A549 (cell line): ENCODE measurements at regions not wholly inside any gene's neighbourhood (a gene's known extent, or its start where the extent isn't known, plus 50 kb on each side); places are given as distances from the start of the nearest gene placed in this dataset.

Experiments
- ATAC-seq, 2 experiments: fragments of 200-7000 bp in 1 of 2; fragments of >200 bp in 1 of 2; cut with Nextera tagmentation in 1 of 2; cut with Tn5 transposase in 1 of 2; 3 replicates each; pipeline versions ENCODE4 v1.8.0 to v1.9.1; 2018 to 2020; ENCODE audit warnings: mild to moderate bottlenecking in 1 of 2, moderate library complexity in 1 of 2
- CTCF ChIA-PET: fragments of 300-600 bp; sonication (Branson Sonifier 250); formaldehyde crosslinking; extraction: SDS; loops from one replicate; lab custom pipeline; 2021; ENCODE audit warnings: antibody characterized with exemption, inconsistent platforms; lab: Yijun Ruan, JAX
- POLR2A ChIA-PET: fragments of 350-600 bp; formaldehyde crosslinking; extraction: SDS; loops from one replicate; lab custom pipeline; 2021; ENCODE audit warnings: antibody characterized with exemption, inconsistent platforms; lab: Yijun Ruan, JAX
- DNase-seq, 2 experiments: peaks; one replicate each; pipeline versions ENCODE4 v3.0.0 to v3.0.0-alpha.2; 2011 to 2016; ENCODE audit warnings: low read depth in 1 of 2, low spot score in 1 of 2
- FAIRE-seq: peaks from 2 replicates; lab custom pipeline; 2011; peaks lifted over from hg19 to GRCh38; lab: Jason Lieb, UNC
- H3K27ac ChIP-seq, 2 experiments: fragments of >200 bp; sonication (Bioruptor Twin); formaldehyde crosslinking; 3 replicates each; pipeline ENCODE4 v1.5.1; 2016 to 2017
- H3K4me1 ChIP-seq: fragments of >200 bp; sonication (Bioruptor Twin); formaldehyde crosslinking; 3 replicates; pipeline ENCODE4 v1.6.1; 2016
- H3K4me2 ChIP-seq: fragments of >200 bp; sonication (Bioruptor Twin); formaldehyde crosslinking; 3 replicates; pipeline ENCODE4 v1.6.1; 2016
- H3K4me3 ChIP-seq: fragments of >200 bp; sonication (Bioruptor Twin); formaldehyde crosslinking; 3 replicates; pipeline ENCODE4 v1.5.1; 2016
- H3K9me3 ChIP-seq: fragments of >200 bp; sonication (Bioruptor Twin); formaldehyde crosslinking; 3 replicates; pipeline ENCODE4 v1.6.1; 2016
- BHLHE40 ChIP-seq: IDR thresholded peaks from 2 replicates; pipeline ENCODE4 v1.6.1; 2012; ENCODE audit warnings: low read depth, low read length, inconsistent platforms
- CBX2 ChIP-seq: fragments of 200-600 bp; sonication (generic); IDR thresholded peaks from 2 replicates; pipeline ENCODE4 v1.6.1; 2016; ENCODE audit warnings: low read depth, mild to moderate bottlenecking, borderline replicate concordance
- CBX8 ChIP-seq: fragments of 200-600 bp; sonication (generic); IDR thresholded peaks from 2 replicates; pipeline ENCODE4 v1.6.1; 2016
- CEBPB ChIP-seq, 2 experiments: fragments of >200 bp in 1 of 2; sonication (Bioruptor Twin) in 1 of 2; formaldehyde crosslinking in 1 of 2; IDR thresholded peaks; 2 replicates each; pipeline ENCODE4 v1.6.1; 2012 to 2016
- CHD2 ChIP-seq: fragments of 150-350 bp; IDR thresholded peaks from 2 replicates; pipeline ENCODE4 v1.6.1; 2014; ENCODE audit warnings: low read length; ENCODE audit not compliant: partially characterized antibody
- EHF ChIP-seq: fragments of 250-450 bp; sonication (Bioruptor Pico); IDR thresholded peaks from 2 replicates; pipeline ENCODE4 v1.5.0; 2020; ENCODE audit warnings: mild to moderate bottlenecking
- EHMT2 ChIP-seq: fragments of 200-600 bp; sonication (generic); IDR thresholded peaks from 2 replicates; pipeline ENCODE4 v1.6.1; 2016; ENCODE audit warnings: antibody characterized with exemption, low read depth, mild to moderate bottlenecking, moderate library complexity
- ESRRA ChIP-seq: fragments of 150-350 bp; IDR thresholded peaks from 2 replicates; pipeline ENCODE4 v1.6.1; 2014; ENCODE audit warnings: mild to moderate bottlenecking, low read length, borderline replicate concordance
- FOSB ChIP-seq: fragments of 250-450 bp; sonication (Bioruptor Pico); IDR thresholded peaks from 2 replicates; pipeline ENCODE4 v1.5.0; 2020; ENCODE audit warnings: mild to moderate bottlenecking, moderate library complexity
- GATA3 ChIP-seq: IDR thresholded peaks from 2 replicates; pipeline ENCODE4 v1.6.1; 2012; ENCODE audit warnings: borderline replicate concordance
- HDAC2 ChIP-seq: fragments of 200-600 bp; sonication (generic); IDR thresholded peaks from 2 replicates; pipeline ENCODE4 v1.6.1; 2016
- HEYL ChIP-seq: fragments of 250-450 bp; sonication (Bioruptor Pico); IDR thresholded peaks from 2 replicates; pipeline ENCODE4 v1.8.0; 2021; ENCODE audit warnings: mild to moderate bottlenecking, moderate library complexity
- HOXB5 ChIP-seq: fragments of 250-450 bp; sonication (Bioruptor Pico); IDR thresholded peaks from 2 replicates; pipeline ENCODE4 v1.5.0; 2020; ENCODE audit warnings: mild to moderate bottlenecking, moderate library complexity
- JUN ChIP-seq, 2 experiments: fragments of >200 bp; sonication (Bioruptor Twin); formaldehyde crosslinking; IDR thresholded peaks; 2 replicates in 1 of 2; 3 replicates in 1 of 2; pipeline ENCODE4 v1.6.1; 2016 to 2017
- KDM1A ChIP-seq: fragments of 200-600 bp; sonication (generic); IDR thresholded peaks from 2 replicates; pipeline ENCODE4 v1.6.1; 2016; ENCODE audit warnings: low read depth, mild to moderate bottlenecking
- MYC ChIP-seq: IDR thresholded peaks from 2 replicates; pipeline ENCODE4 v1.6.1; 2012; ENCODE audit warnings: mild to moderate bottlenecking, inconsistent platforms, low read length, improper control_type of control experiment, borderline replicate concordance
- NR3C1 ChIP-seq: fragments of >200 bp; sonication (Bioruptor Twin); formaldehyde crosslinking; IDR thresholded peaks from 3 replicates; pipeline ENCODE4 v1.6.1; 2017
- POLR2A ChIP-seq: IDR thresholded peaks from 2 replicates; pipeline ENCODE4 v1.6.1; 2012; ENCODE audit warnings: mild to moderate bottlenecking, low read length
- RAD21 ChIP-seq, 2 experiments: fragments of >200 bp in 1 of 2; sonication (Bioruptor Twin) in 1 of 2; formaldehyde crosslinking in 1 of 2; IDR thresholded peaks in 1 of 2; conservative IDR thresholded peaks in 1 of 2; 2 replicates in 1 of 2; 3 replicates in 1 of 2; pipeline ENCODE4 v1.6.1; 2012 to 2018; ENCODE audit warnings: inconsistent platforms in 1 of 2
- RCOR1 ChIP-seq: fragments of 150-350 bp; IDR thresholded peaks from 2 replicates; pipeline ENCODE4 v1.6.1; 2014; ENCODE audit warnings: antibody characterized with exemption, low read length, low read depth
- SMC3 ChIP-seq: fragments of >200 bp; sonication (Bioruptor Twin); formaldehyde crosslinking; IDR thresholded peaks from 3 replicates; pipeline ENCODE4 v1.6.1; 2018; ENCODE audit warnings: inconsistent platforms
- SREBF2 ChIP-seq: fragments of 450-650 bp; IDR thresholded peaks from 2 replicates; pipeline ENCODE4 v1.6.1; 2014; ENCODE audit warnings: mild to moderate bottlenecking, moderate library complexity
- ZFP36 ChIP-seq: fragments of 450-650 bp; IDR thresholded peaks from 2 replicates; pipeline ENCODE4 v1.6.1; 2014; ENCODE audit warnings: borderline replicate concordance; ENCODE audit not compliant: partially characterized antibody
- ZSCAN20 ChIP-seq: fragments of 250-450 bp; sonication (Bioruptor Pico); IDR thresholded peaks from 2 replicates; pipeline ENCODE4 v1.8.0; 2022; ENCODE audit warnings: mild to moderate bottlenecking, moderate library complexity
- WGBS: methylation state at CpG from one replicate; pipeline ENCODE4 v1.1.6; 2017; ENCODE audit errors: missing lambda C conversion rate; 5-methylcytosine and 5-hydroxymethylcytosine counted together
- TF ChIP-seq, protein P1 (sequence below): fragments of 450-650 bp; IDR thresholded peaks from 2 replicates; pipeline ENCODE4 v1.6.1; 2014; ENCODE audit warnings: antibody characterized with exemption
- TF ChIP-seq, protein P2 (sequence below): fragments of 150-350 bp; IDR thresholded peaks from 2 replicates; pipeline ENCODE4 v1.6.1; 2014; ENCODE audit warnings: low read depth, mild to moderate bottlenecking, low read length
- TF ChIP-seq, protein P3 (sequence below): fragments of >200 bp; sonication (Bioruptor Twin); formaldehyde crosslinking; IDR thresholded peaks from 3 replicates; pipeline ENCODE4 v1.6.1; 2016
- TF ChIP-seq, protein P4 (sequence below): IDR thresholded peaks from 2 replicates; pipeline ENCODE4 v1.6.1; 2012
- TF ChIP-seq, protein P5 (sequence below): fragments of 200-600 bp; sonication (generic); IDR thresholded peaks from 2 replicates; pipeline ENCODE4 v1.6.1; 2016; ENCODE audit warnings: antibody characterized with exemption, mild to moderate bottlenecking, moderate library complexity
- TF ChIP-seq, protein P6 (sequence below): fragments of >200 bp; sonication (Bioruptor Twin); formaldehyde crosslinking; IDR thresholded peaks from 3 replicates; pipeline ENCODE4 v1.5.1; 2016

DNA sequence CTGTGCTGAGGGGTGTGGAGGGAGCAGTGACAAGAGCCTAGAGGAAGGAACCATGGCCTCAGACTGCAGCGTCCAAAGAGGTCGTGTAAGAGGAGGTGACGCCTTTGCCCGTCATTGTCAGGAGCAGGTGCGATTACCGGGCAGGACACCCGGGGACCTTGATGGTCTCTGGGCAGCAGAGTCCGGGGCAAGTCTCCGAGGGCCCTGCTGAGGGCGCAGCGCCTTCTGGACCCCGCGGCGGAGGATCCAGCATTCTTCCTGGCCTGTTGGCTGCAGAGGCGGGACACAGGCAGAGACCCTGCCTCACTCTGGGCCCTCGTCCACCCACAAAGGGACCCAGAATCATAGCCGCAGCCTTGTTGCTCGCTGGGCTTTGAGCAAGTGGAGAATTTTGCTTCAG, 1168.8 kb downstream of the BRD1 start:
- TF ChIP-seq MYC (no peak), NR3C1 (no peak), EHF (CRISPR knock-in tag) (no peak), POLR2A (no peak), ESRRA (no peak), GATA3 (no peak), SMC3 (no peak), EHMT2 (no peak), CBX2 (no peak), CBX8 (no peak), CHD2 (no peak), SREBF2 (no peak), KDM1A (no peak), HOXB5 (CRISPR knock-in tag) (no peak)
- TF ChIP-seq, protein P1, sequence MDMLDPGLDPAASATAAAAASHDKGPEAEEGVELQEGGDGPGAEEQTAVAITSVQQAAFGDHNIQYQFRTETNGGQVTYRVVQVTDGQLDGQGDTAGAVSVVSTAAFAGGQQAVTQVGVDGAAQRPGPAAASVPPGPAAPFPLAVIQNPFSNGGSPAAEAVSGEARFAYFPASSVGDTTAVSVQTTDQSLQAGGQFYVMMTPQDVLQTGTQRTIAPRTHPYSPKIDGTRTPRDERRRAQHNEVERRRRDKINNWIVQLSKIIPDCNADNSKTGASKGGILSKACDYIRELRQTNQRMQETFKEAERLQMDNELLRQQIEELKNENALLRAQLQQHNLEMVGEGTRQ: no peak
- TF ChIP-seq, protein P2, sequence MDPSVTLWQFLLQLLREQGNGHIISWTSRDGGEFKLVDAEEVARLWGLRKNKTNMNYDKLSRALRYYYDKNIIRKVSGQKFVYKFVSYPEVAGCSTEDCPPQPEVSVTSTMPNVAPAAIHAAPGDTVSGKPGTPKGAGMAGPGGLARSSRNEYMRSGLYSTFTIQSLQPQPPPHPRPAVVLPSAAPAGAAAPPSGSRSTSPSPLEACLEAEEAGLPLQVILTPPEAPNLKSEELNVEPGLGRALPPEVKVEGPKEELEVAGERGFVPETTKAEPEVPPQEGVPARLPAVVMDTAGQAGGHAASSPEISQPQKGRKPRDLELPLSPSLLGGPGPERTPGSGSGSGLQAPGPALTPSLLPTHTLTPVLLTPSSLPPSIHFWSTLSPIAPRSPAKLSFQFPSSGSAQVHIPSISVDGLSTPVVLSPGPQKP: no peak
- TF ChIP-seq, protein P3, sequence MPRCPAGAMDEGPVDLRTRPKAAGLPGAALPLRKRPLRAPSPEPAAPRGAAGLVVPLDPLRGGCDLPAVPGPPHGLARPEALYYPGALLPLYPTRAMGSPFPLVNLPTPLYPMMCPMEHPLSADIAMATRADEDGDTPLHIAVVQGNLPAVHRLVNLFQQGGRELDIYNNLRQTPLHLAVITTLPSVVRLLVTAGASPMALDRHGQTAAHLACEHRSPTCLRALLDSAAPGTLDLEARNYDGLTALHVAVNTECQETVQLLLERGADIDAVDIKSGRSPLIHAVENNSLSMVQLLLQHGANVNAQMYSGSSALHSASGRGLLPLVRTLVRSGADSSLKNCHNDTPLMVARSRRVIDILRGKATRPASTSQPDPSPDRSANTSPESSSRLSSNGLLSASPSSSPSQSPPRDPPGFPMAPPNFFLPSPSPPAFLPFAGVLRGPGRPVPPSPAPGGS: no peak
- H3K4me2 ChIP-seq: no peak overlapping the region
- H3K9me3 ChIP-seq: peaks cover 5% of the 10 kb centered on the region; the same call in 1 of the 3 replicates
- 90% methylated on average over 7 of the region's 18 CpGs for WGBS
- no peak overlapping the region for H3K4me3 ChIP-seq
- DNase-seq: no peak
- ChIA-PET CTCF (no interaction called here), POLR2A (no interaction called here)
- no peak overlapping the region for H3K27ac ChIP-seq
- no peak for ATAC-seq
- no peaks in the 10 kb centered on the region for H3K4me1 ChIP-seq
- no peak for FAIRE-seq

DNA sequence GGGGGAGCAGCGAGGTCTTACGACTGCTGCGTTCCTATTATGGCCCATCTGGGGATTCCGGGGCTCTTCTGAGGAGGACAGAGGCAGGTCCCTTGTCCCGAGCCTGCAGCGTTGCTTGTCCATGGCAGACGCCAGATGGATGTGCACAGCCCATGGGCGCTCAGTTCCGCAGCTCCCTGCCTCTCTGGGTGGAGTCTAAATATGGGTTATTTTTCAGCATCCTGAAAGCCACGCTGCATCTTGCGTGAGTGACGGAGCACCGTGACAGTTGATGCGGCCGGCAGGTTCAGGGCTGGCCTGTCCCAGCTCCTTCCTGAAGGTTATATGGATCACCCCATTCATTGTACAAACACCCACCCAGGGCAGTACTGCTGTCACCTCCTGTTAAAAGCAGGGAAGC, 1169.4 kb downstream of the BRD1 start:
- FAIRE-seq (no peak), DNase-seq (no peak), ATAC-seq (no peak)
- WGBS: 75% methylated on average over 4 of the region's 15 CpGs
- Histone ChIP-seq H3K9me3 (no peaks in the 10 kb centered on the region), H3K4me1 (no peaks in the 10 kb centered on the region), H3K4me2 (no peak overlapping the region), H3K4me3 (no peak overlapping the region), H3K27ac (no peak overlapping the region)
- CTCF ChIA-PET: no interaction called here
- POLR2A ChIA-PET: no interaction called here
- no peak for TF ChIP-seq RAD21 (conservative IDR thresholded peaks at IDR 0.05 in 1 of 2, IDR thresholded peaks at IDR 0.05 in 1 of 2)
- TF ChIP-seq ZSCAN20 (CRISPR knock-in tag): no peak
- TF ChIP-seq HDAC2: no peak
- no peak for TF ChIP-seq CBX2
- TF ChIP-seq RCOR1: no peak
- no peak for TF ChIP-seq CHD2
- no peak for TF ChIP-seq ZFP36
- TF ChIP-seq NR3C1: no peak
- TF ChIP-seq CEBPB (IDR thresholded peaks at IDR 0.05): no peak
- TF ChIP-seq, protein P2: no peak
- no peak for TF ChIP-seq HEYL (CRISPR knock-in tag)
- TF ChIP-seq, protein P4, sequence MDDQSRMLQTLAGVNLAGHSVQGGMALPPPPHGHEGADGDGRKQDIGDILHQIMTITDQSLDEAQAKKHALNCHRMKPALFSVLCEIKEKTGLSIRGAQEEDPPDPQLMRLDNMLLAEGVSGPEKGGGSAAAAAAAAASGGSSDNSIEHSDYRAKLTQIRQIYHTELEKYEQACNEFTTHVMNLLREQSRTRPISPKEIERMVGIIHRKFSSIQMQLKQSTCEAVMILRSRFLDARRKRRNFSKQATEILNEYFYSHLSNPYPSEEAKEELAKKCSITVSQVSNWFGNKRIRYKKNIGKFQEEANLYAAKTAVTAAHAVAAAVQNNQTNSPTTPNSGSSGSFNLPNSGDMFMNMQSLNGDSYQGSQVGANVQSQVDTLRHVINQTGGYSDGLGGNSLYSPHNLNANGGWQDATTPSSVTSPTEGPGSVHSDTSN: no peak
- TF ChIP-seq FOSB (CRISPR knock-in tag): no peak
- TF ChIP-seq, protein P5, sequence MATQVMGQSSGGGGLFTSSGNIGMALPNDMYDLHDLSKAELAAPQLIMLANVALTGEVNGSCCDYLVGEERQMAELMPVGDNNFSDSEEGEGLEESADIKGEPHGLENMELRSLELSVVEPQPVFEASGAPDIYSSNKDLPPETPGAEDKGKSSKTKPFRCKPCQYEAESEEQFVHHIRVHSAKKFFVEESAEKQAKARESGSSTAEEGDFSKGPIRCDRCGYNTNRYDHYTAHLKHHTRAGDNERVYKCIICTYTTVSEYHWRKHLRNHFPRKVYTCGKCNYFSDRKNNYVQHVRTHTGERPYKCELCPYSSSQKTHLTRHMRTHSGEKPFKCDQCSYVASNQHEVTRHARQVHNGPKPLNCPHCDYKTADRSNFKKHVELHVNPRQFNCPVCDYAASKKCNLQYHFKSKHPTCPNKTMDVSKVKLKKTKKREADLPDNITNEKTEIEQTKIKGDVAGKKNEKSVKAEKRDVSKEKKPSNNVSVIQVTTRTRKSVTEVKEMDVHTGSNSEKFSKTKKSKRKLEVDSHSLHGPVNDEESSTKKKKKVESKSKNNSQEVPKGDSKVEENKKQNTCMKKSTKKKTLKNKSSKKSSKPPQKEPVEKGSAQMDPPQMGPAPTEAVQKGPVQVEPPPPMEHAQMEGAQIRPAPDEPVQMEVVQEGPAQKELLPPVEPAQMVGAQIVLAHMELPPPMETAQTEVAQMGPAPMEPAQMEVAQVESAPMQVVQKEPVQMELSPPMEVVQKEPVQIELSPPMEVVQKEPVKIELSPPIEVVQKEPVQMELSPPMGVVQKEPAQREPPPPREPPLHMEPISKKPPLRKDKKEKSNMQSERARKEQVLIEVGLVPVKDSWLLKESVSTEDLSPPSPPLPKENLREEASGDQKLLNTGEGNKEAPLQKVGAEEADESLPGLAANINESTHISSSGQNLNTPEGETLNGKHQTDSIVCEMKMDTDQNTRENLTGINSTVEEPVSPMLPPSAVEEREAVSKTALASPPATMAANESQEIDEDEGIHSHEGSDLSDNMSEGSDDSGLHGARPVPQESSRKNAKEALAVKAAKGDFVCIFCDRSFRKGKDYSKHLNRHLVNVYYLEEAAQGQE: no peak
- TF ChIP-seq JUN (IDR thresholded peaks at IDR 0.05): no peak
- TF ChIP-seq, protein P6, sequence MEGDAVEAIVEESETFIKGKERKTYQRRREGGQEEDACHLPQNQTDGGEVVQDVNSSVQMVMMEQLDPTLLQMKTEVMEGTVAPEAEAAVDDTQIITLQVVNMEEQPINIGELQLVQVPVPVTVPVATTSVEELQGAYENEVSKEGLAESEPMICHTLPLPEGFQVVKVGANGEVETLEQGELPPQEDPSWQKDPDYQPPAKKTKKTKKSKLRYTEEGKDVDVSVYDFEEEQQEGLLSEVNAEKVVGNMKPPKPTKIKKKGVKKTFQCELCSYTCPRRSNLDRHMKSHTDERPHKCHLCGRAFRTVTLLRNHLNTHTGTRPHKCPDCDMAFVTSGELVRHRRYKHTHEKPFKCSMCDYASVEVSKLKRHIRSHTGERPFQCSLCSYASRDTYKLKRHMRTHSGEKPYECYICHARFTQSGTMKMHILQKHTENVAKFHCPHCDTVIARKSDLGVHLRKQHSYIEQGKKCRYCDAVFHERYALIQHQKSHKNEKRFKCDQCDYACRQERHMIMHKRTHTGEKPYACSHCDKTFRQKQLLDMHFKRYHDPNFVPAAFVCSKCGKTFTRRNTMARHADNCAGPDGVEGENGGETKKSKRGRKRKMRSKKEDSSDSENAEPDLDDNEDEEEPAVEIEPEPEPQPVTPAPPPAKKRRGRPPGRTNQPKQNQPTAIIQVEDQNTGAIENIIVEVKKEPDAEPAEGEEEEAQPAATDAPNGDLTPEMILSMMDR: no peak
- TF ChIP-seq BHLHE40: no peak
